Parathyroid adenoma (tissue), 2 donors: ENCODE measurements at regions not wholly inside any gene's neighbourhood (a gene's known extent, or its start where the extent isn't known, plus 50 kb on each side); places are given as distances from the start of the nearest gene placed in this dataset.

ENCODE experiments used
- H2AFZ ChIP-seq: fragments of 300-600 bp; sonication (generic); one replicate; pipeline ENCODE4 v1.7.0; 2017; ENCODE audit warnings: antibody characterized with exemption, mild to moderate bottlenecking
- H3K27ac ChIP-seq: fragments of 300-600 bp; sonication (generic); one replicate; pipeline ENCODE4 v1.7.0; 2017
- H3K27me3 ChIP-seq: fragments of 300-600 bp; sonication (generic); one replicate; pipeline ENCODE4 v1.7.0; 2017; ENCODE audit warnings: low read length; ENCODE audit not compliant: control insufficient read depth, insufficient read depth
- H3K36me3 ChIP-seq: fragments of 300-600 bp; sonication (generic); one replicate; pipeline ENCODE4 v1.7.0; 2017; ENCODE audit warnings: low read length; ENCODE audit not compliant: control insufficient read depth, insufficient read depth
- H3K4me1 ChIP-seq: fragments of 300-600 bp; sonication (generic); one replicate; pipeline ENCODE4 v1.7.0; 2017; ENCODE audit warnings: control low read depth
- H3K4me2 ChIP-seq: fragments of 300-600 bp; sonication (generic); one replicate; pipeline ENCODE4 v1.7.0; 2017; ENCODE audit warnings: low read length
- H3K4me3 ChIP-seq: fragments of 300-600 bp; sonication (generic); one replicate; pipeline ENCODE4 v1.7.0; 2017; ENCODE audit warnings: low read depth, low read length
- H3K79me2 ChIP-seq: fragments of 300-600 bp; sonication (generic); one replicate; pipeline ENCODE4 v1.7.0; 2017; ENCODE audit warnings: control low read depth
- H3K9ac ChIP-seq: fragments of 300-600 bp; sonication (generic); one replicate; pipeline ENCODE4 v1.7.0; 2017; ENCODE audit warnings: mild to moderate bottlenecking
- H3K9me3 ChIP-seq: fragments of 300-600 bp; sonication (generic); one replicate; pipeline ENCODE4 v1.7.0; 2017; ENCODE audit warnings: low read length; ENCODE audit not compliant: control insufficient read depth
- CTCF ChIP-seq: fragments of 300-600 bp; sonication (generic); IDR thresholded peaks from one replicate; pipeline ENCODE4 v1.7.0; 2017; ENCODE audit warnings: antibody characterized with exemption, mild to moderate bottlenecking
- donor health status: primary hyperparathyroidism.

GRCh38 chr18:34959211-34959829 lies 81.9 kb upstream of the MAPRE2 start:
- H3K9ac ChIP-seq: no peak overlapping the region
- H3K27me3 ChIP-seq: no peaks in the 10 kb centered on the region
- H3K79me2 ChIP-seq: no peaks in the 10 kb centered on the region
- H2AFZ ChIP-seq: no peak overlapping the region
- H3K9me3 ChIP-seq: no peaks in the 10 kb centered on the region
- no peak overlapping the region for H3K4me3 ChIP-seq
- H3K4me2 ChIP-seq: no peak overlapping the region
- no peak for TF ChIP-seq CTCF
- no peaks in the 10 kb centered on the region for H3K4me1 ChIP-seq
- no peak overlapping the region for H3K27ac ChIP-seq
- H3K36me3 ChIP-seq: no peaks in the 10 kb centered on the region

- H3K27ac ChIP-seq: no peak overlapping the region
- no peaks in the 10 kb centered on the region for H3K27me3 ChIP-seq
- H3K4me3 ChIP-seq: no peak overlapping the region
- peaks cover 2% of the 10 kb centered on the region for H3K4me1 ChIP-seq
- H3K9ac ChIP-seq: no peak overlapping the region
- H3K79me2 ChIP-seq: no peaks in the 10 kb centered on the region
- no peak overlapping the region for H2AFZ ChIP-seq
- no peaks in the 10 kb centered on the region for H3K36me3 ChIP-seq
- no peak for TF ChIP-seq CTCF
- H3K4me2 ChIP-seq: no peak overlapping the region
- H3K9me3 ChIP-seq: no peaks in the 10 kb centered on the region
Observed at GRCh38 chr18:34959989-34960388, 81.2 kb upstream of the MAPRE2 start.

GRCh38 chr18:34965108-34965507 lies 76.1 kb upstream of the MAPRE2 start:
- Histone ChIP-seq H3K36me3 (no peaks in the 10 kb centered on the region), H3K4me3 (no peak overlapping the region), H3K27ac (no peak overlapping the region), H3K4me1 (peaks cover 4% of the 10 kb centered on the region), H3K27me3 (no peaks in the 10 kb centered on the region), H3K9ac (no peak overlapping the region), H3K4me2 (peak overlapping the region; percentile 0), H2AFZ (peak overlapping the region; percentile 25), H3K79me2 (no peaks in the 10 kb centered on the region), H3K9me3 (no peaks in the 10 kb centered on the region)
- TF ChIP-seq CTCF: no peak

GRCh38 chr18:34965566-34965965 lies 75.6 kb upstream of the MAPRE2 start:
- Histone ChIP-seq H3K4me2 (no peak overlapping the region), H3K4me3 (no peak overlapping the region), H3K79me2 (no peaks in the 10 kb centered on the region), H3K36me3 (no peaks in the 10 kb centered on the region), H2AFZ (no peak overlapping the region), H3K9ac (no peak overlapping the region), H3K9me3 (no peaks in the 10 kb centered on the region), H3K4me1 (peaks cover 4% of the 10 kb centered on the region), H3K27me3 (no peaks in the 10 kb centered on the region), H3K27ac (no peak overlapping the region)
- no peak for TF ChIP-seq CTCF

GRCh38 chr18:34970106-34970505 lies 71.1 kb upstream of the MAPRE2 start:
- Histone ChIP-seq H3K36me3 (no peaks in the 10 kb centered on the region), H3K9ac (no peak overlapping the region), H2AFZ (no peak overlapping the region), H3K4me1 (peaks cover under 1% of the 10 kb centered on the region), H3K27me3 (no peaks in the 10 kb centered on the region), H3K4me2 (no peak overlapping the region), H3K9me3 (no peaks in the 10 kb centered on the region), H3K27ac (no peak overlapping the region), H3K4me3 (no peak overlapping the region), H3K79me2 (no peaks in the 10 kb centered on the region)
- TF ChIP-seq CTCF: no peak
